Type B pancreatic cell (in vitro differentiated cells): ENCODE measurements at regions not wholly inside any gene's neighbourhood (a gene's known extent, or its start where the extent isn't known, plus 50 kb on each side); places are given as distances from the start of the nearest gene placed in this dataset.

Experiments
- DNase-seq: peaks from one replicate; pipeline ENCODE4 v3.0.0; 2021; ENCODE audit warnings: mixed read lengths; ENCODE audit not compliant: unreplicated experiment; ENCODE audit errors: extremely low spot score
- H3K27ac Mint-ChIP-seq: 2 replicates; pipeline ENCODE4 v1.8.0; 2021; ENCODE audit warnings: mild to moderate bottlenecking, mixed read lengths
- H3K27me3 Mint-ChIP-seq: 2 replicates; pipeline ENCODE4 v1.8.0; 2021; ENCODE audit warnings: mixed read lengths
- H3K36me3 Mint-ChIP-seq: 2 replicates; pipeline ENCODE4 v1.8.0; 2021; ENCODE audit warnings: mixed read lengths
- H3K4me1 Mint-ChIP-seq: one replicate; pipeline ENCODE4 v1.8.0; 2021; ENCODE audit warnings: mixed read lengths; ENCODE audit not compliant: unreplicated experiment
- H3K4me3 Mint-ChIP-seq: 2 replicates; pipeline ENCODE4 v1.8.0; 2021; ENCODE audit warnings: mild to moderate bottlenecking, mixed read lengths
- H3K9me3 Mint-ChIP-seq: 2 replicates; pipeline ENCODE4 v1.8.0; 2021; ENCODE audit warnings: mixed read lengths
- CTCF ChIP-seq: fragments of 200-600 bp; sonication (generic); conservative IDR thresholded peaks from 2 replicates; pipeline ENCODE4 v1.5.0; 2021; ENCODE audit warnings: antibody characterized with exemption, mild to moderate bottlenecking

GRCh38 chr2:120878970-120879369 lies 143.3 kb downstream of the GLI2 start:
- Mint-ChIP-seq H3K4me1 (peaks cover 44% of the 10 kb centered on the region), H3K27ac (no peak overlapping the region), H3K9me3 (no peaks in the 10 kb centered on the region), H3K4me3 (no peak overlapping the region), H3K27me3 (peaks cover 28% of the 10 kb centered on the region), H3K36me3 (peaks cover 4% of the 10 kb centered on the region)
- TF ChIP-seq CTCF = no peak
- DNase-seq = no peak

- no peak for DNase-seq
- TF ChIP-seq CTCF = peak; percentile 44
- peaks cover 39% of the 10 kb centered on the region for H3K4me1 Mint-ChIP-seq
- H3K4me3 Mint-ChIP-seq = no peak overlapping the region
- H3K9me3 Mint-ChIP-seq = no peaks in the 10 kb centered on the region
- no peak overlapping the region for H3K27ac Mint-ChIP-seq
- peaks cover 28% of the 10 kb centered on the region for H3K27me3 Mint-ChIP-seq
- H3K36me3 Mint-ChIP-seq = peaks cover 4% of the 10 kb centered on the region
Observed at GRCh38 chr2:120879431-120880295, 144.0 kb downstream of the GLI2 start.

GRCh38 chr2:120880381-120880780 lies 144.7 kb downstream of the GLI2 start:
- peaks cover 41% of the 10 kb centered on the region for H3K4me1 Mint-ChIP-seq
- H3K27ac Mint-ChIP-seq = no peak overlapping the region
- H3K27me3 Mint-ChIP-seq = peaks cover 24% of the 10 kb centered on the region
- H3K4me3 Mint-ChIP-seq = no peak overlapping the region
- H3K36me3 Mint-ChIP-seq = peaks cover 3% of the 10 kb centered on the region
- DNase-seq = no peak
- H3K9me3 Mint-ChIP-seq = no peaks in the 10 kb centered on the region
- no peak for TF ChIP-seq CTCF

GRCh38 chr2:120881981-120882788 lies 146.5 kb downstream of the GLI2 start:
- H3K36me3 Mint-ChIP-seq = no peaks in the 10 kb centered on the region
- no peaks in the 10 kb centered on the region for H3K9me3 Mint-ChIP-seq
- H3K4me1 Mint-ChIP-seq = peaks cover 51% of the 10 kb centered on the region
- TF ChIP-seq CTCF = no peak
- peaks cover 19% of the 10 kb centered on the region for H3K27me3 Mint-ChIP-seq
- no peak overlapping the region for H3K4me3 Mint-ChIP-seq
- H3K27ac Mint-ChIP-seq = no peak overlapping the region
- no peak for DNase-seq

GRCh38 chr2:120883607-120884440 lies 148.2 kb downstream of the GLI2 start:
- Mint-ChIP-seq H3K27ac (no peak overlapping the region), H3K4me3 (no peak overlapping the region), H3K4me1 (peaks cover 62% of the 10 kb centered on the region), H3K36me3 (no peaks in the 10 kb centered on the region), H3K27me3 (peaks cover 19% of the 10 kb centered on the region), H3K9me3 (no peaks in the 10 kb centered on the region)
- TF ChIP-seq CTCF = peak; percentile 51
- DNase-seq = no peak
